ENCODE measurements at regions not wholly inside any gene's neighbourhood (a gene's known extent, or its start where the extent isn't known, plus 50 kb on each side); places are given as distances from the start of the nearest gene placed in this dataset.

DNA sequence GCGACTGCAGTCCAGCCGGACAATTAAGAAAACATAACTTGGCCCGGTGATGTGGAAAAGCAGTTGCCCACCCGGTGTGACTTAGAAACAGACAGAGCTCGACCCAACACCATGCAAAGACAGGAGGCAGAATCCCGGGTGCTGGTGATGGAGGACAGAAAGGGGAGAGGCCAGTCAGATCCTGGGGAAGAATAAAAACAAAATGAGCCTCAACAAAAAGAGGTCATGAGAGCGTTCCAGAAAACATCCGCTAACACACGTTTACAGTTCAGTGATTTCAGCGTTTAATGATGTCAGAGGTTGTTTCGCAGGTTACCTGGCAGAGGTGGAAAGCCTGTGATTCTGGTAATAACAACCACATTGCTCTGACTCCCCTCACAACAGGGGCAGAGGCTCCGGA lies 111.9 kb downstream of the OSR1 start:
- no peak for ATAC-seq

DNA sequence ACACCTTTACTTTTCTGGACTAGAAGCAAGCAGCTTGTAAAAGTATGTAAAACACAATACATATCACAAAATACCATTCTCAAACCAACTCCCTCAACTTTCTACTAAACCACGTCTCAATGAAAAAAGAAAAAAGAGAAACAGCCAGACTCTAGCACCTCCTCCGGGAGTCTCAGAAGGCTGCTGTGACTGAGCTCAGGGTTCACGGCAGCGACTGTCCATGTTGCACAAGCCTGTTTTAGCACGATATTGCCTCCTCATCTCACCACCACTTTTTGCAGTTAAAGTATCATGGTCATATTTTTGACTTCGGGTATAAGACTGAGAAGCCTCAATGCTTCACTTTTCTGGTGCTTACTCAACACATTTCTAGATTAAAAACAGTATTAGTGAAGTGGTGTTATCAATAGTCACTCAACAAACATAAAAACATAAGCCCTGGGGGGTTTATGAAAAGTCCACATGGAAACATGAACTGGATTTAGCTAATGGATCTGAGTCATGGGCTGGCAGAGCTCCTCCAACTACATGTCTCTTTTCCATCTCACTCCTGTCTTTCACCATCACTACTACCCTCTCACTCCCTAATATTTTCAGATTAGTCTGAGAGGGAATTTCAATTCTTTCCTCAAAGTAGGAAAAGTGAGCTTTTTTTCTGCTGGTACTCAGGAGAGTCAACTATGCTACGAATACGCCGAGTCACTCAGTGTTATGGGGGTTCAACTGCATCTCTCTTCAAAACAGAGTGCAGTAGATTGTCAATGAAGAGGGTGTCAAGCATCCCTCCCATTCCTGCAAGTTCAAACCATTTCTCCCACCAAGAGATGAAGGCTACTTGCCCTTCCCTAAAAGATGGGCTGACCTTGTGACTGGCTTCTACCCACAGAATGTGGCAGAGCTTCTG lies 113.7 kb downstream of the OSR1 start:
- no peaks in the 10 kb centered on the region for H3K36me3 ChIP-seq (ENCODE audit: low read depth, low read length)
- H2AFZ ChIP-seq (ENCODE audit: low read length) = no peak overlapping the region
- H3K4me2 ChIP-seq (ENCODE audit: low read length) = no peak overlapping the region
- ChIA-PET POLR2A (ENCODE audit: unreplicated experiment) (interaction anchor here (0.7 kb wide), 1 partner anchor 467 kb away, joined by 3 read pairs; no protein-coding TSS in a partner anchor), CTCF (no interaction called here)
- H4K20me1 ChIP-seq (ENCODE audit: low read length) = no peaks in the 10 kb centered on the region
- DNase-seq = peak; percentile 69
- TF ChIP-seq EZH2phosphoT487 (IDR thresholded peaks at IDR 0.05; ENCODE audit: borderline replicate concordance, low read length) (no peak), EZH2 (IDR thresholded peaks at IDR 0.05; ENCODE audit: low read length, unreplicated experiment) (no peak)
- TF ChIP-seq, protein P1, sequence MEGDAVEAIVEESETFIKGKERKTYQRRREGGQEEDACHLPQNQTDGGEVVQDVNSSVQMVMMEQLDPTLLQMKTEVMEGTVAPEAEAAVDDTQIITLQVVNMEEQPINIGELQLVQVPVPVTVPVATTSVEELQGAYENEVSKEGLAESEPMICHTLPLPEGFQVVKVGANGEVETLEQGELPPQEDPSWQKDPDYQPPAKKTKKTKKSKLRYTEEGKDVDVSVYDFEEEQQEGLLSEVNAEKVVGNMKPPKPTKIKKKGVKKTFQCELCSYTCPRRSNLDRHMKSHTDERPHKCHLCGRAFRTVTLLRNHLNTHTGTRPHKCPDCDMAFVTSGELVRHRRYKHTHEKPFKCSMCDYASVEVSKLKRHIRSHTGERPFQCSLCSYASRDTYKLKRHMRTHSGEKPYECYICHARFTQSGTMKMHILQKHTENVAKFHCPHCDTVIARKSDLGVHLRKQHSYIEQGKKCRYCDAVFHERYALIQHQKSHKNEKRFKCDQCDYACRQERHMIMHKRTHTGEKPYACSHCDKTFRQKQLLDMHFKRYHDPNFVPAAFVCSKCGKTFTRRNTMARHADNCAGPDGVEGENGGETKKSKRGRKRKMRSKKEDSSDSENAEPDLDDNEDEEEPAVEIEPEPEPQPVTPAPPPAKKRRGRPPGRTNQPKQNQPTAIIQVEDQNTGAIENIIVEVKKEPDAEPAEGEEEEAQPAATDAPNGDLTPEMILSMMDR (conservative IDR thresholded peaks at IDR 0.05; ENCODE audit: low read depth, low read length) = no peak
- no peaks in the 10 kb centered on the region for H3K27me3 ChIP-seq (ENCODE audit: low read length)
- intact Hi-C loops (cut with micrococcal nuclease) = no loop called here
- no peak overlapping the region for H3K4me3 ChIP-seq (ENCODE audit: low read length)
- H3K9me2 ChIP-seq (replicated peaks; ENCODE audit: low read length) = no peaks in the 10 kb centered on the region
- no peak overlapping the region for H3K27ac ChIP-seq (ENCODE audit: low read length)
- peaks cover 6% of the 10 kb centered on the region; the same call in 1 of the 2 replicates for H3K4me1 ChIP-seq (ENCODE audit: insufficient read depth, low read length)
- H3K9me3 ChIP-seq (ENCODE audit: low read length) = no peaks in the 10 kb centered on the region
- no peak overlapping the region for H3K9ac ChIP-seq (ENCODE audit: low read length)
- no TSS peak for BruUV-seq (replicated peaks)
- no peaks in the 10 kb centered on the region for H3K79me2 ChIP-seq (ENCODE audit: low read length)
- H3F3A ChIP-seq (ENCODE audit: low read length, unreplicated experiment) = no peaks in the 10 kb centered on the region
- no peak for ATAC-seq

More for the DNA sequence above, 111.9 kb downstream of the OSR1 start:
- Histone ChIP-seq H3F3A (ENCODE audit: low read length, unreplicated experiment) (no peaks in the 10 kb centered on the region), H3K27me3 (ENCODE audit: low read length) (no peaks in the 10 kb centered on the region), H3K4me1 (ENCODE audit: insufficient read depth, low read length) (peaks cover 6% of the 10 kb centered on the region; the same call in 1 of the 2 replicates), H3K9me3 (ENCODE audit: low read length) (no peaks in the 10 kb centered on the region), H3K36me3 (ENCODE audit: low read depth, low read length) (no peaks in the 10 kb centered on the region), H3K27ac (ENCODE audit: low read length) (no peak overlapping the region), H3K79me2 (ENCODE audit: low read length) (no peaks in the 10 kb centered on the region), H3K4me2 (ENCODE audit: low read length) (no peak overlapping the region), H3K4me3 (ENCODE audit: low read length) (no peak overlapping the region), H4K20me1 (ENCODE audit: low read length) (no peaks in the 10 kb centered on the region), H3K9me2 (replicated peaks; ENCODE audit: low read length) (no peaks in the 10 kb centered on the region), H2AFZ (ENCODE audit: low read length) (no peak overlapping the region), H3K9ac (ENCODE audit: low read length) (no peak overlapping the region)
- ChIA-PET CTCF (no interaction called here), POLR2A (ENCODE audit: unreplicated experiment) (no interaction called here)
- intact Hi-C loops (cut with micrococcal nuclease) = no loop called here
- BruUV-seq (replicated peaks) = no TSS peak
- TF ChIP-seq EZH2 (IDR thresholded peaks at IDR 0.05; ENCODE audit: low read length, unreplicated experiment) = no peak
- no peak for TF ChIP-seq EZH2phosphoT487 (IDR thresholded peaks at IDR 0.05; ENCODE audit: borderline replicate concordance, low read length)
- TF ChIP-seq, protein P1 (conservative IDR thresholded peaks at IDR 0.05; ENCODE audit: low read depth, low read length) = no peak
- no peak for DNase-seq

DNA sequence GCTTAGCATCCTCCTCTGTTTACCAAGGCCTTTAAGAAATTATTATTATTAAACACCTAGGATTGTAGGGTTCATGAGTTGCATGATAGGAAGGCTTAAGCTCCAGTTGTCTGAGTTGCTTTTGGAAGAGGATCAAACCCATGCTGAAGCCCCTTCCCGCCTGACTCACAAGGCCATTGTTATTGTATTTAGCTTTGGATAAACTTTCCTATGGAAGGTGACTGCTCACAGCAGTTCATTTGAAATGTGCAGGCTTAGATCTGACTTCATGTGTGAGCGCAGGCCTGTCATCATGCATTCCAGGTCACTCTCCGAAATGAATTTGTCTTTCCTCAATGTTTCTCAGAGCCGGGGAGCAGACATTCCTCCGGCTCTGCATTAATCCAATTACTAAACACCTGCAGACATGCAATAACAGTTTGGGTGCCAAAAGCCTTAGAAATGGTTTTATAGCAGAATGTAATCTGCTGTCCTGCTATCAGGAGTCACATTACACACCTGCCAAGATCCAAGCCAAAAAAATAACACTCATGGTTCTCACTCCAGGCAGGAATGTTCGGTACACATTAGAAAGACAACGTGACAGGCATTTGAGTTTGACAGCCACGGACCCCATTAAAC lies 119.9 kb downstream of the OSR1 start:
- Histone ChIP-seq H3K9me2 (replicated peaks; ENCODE audit: low read length) (no peaks in the 10 kb centered on the region), H2AFZ (ENCODE audit: low read length) (no peak overlapping the region), H3K4me2 (ENCODE audit: low read length) (no peak overlapping the region), H3K4me1 (ENCODE audit: insufficient read depth, low read length) (no peaks in the 10 kb centered on the region), H3K27ac (ENCODE audit: low read length) (no peak overlapping the region), H3K27me3 (ENCODE audit: low read length) (no peaks in the 10 kb centered on the region), H3K9me3 (ENCODE audit: low read length) (no peaks in the 10 kb centered on the region), H3K4me3 (ENCODE audit: low read length) (no peak overlapping the region), H3K36me3 (ENCODE audit: low read depth, low read length) (no peaks in the 10 kb centered on the region), H3F3A (ENCODE audit: low read length, unreplicated experiment) (no peaks in the 10 kb centered on the region), H3K79me2 (ENCODE audit: low read length) (no peaks in the 10 kb centered on the region), H4K20me1 (ENCODE audit: low read length) (no peaks in the 10 kb centered on the region), H3K9ac (ENCODE audit: low read length) (no peak overlapping the region)
- no TSS peak for BruUV-seq (replicated peaks)
- CTCF ChIA-PET = no interaction called here
- DNase-seq = no peak
- POLR2A ChIA-PET (ENCODE audit: unreplicated experiment) = no interaction called here
- no peak for ATAC-seq
- intact Hi-C loops (cut with micrococcal nuclease) = no loop called here
- no peak for TF ChIP-seq EZH2 (IDR thresholded peaks at IDR 0.05; ENCODE audit: low read length, unreplicated experiment)
